Pancreas (tissue), 10 donors: ENCODE measurements at regions not wholly inside any gene's neighbourhood (a gene's known extent, or its start where the extent isn't known, plus 50 kb on each side); places are given as distances from the start of the nearest gene placed in this dataset.
"Not testable (repeated sequence)": the region's sequence is repeated elsewhere in the genome, so short reads cannot be mapped to it uniquely, and the experiment has no call there.

Experiments
- ATAC-seq, 4 donors: fragments of 200-7000 bp; cut with Tn5 transposase; one replicate each; pipeline versions ENCODE4 v1.8.0 to v1.9.1; 2020; ENCODE audit warnings: mild to moderate bottlenecking in 4 of 4, moderate library complexity in 4 of 4
- DNase-seq, 6 donors: peaks; one replicate each; pipeline ENCODE4 v3.0.0-alpha.2; 2020
- FAIRE-seq: peaks from 2 replicates; lab custom pipeline; 2012; peaks lifted over from hg19 to GRCh38; lab: Jason Lieb, UNC
- H3K27ac ChIP-seq, 4 donors: fragments of 200-600 bp; sonication (generic); 1 replicate in 3 of 4; 2 replicates in 1 of 4; pipeline versions ENCODE4 v1.5.0 to v1.8.0; 2020
- H3K27me3 ChIP-seq, 4 donors: fragments of 200-600 bp; one replicate each; pipeline ENCODE4 v1.8.0; 2021
- H3K36me3 ChIP-seq, 3 donors: fragments of 200-600 bp; sonication (generic) in 1 of 3; one replicate each; pipeline versions ENCODE4 v1.5.0 to v1.8.0; 2020 to 2021
- H3K4me1 ChIP-seq, 3 donors: fragments of 200-600 bp; one replicate each; pipeline ENCODE4 v1.8.0; 2021
- H3K4me3 ChIP-seq, 4 donors: fragments of 200-600 bp; sonication (generic) in 2 of 4; one replicate each; pipeline versions ENCODE4 v1.5.0 to v1.8.0; 2020 to 2021
- H3K9me3 ChIP-seq, 4 donors: fragments of 200-600 bp; one replicate each; pipeline ENCODE4 v1.8.0; 2021
- WGBS, 2 donors: extraction: QIAGEN DNeasy Blood & Tissue Kit; methylation state at CpG; one replicate each; pipeline ENCODE4 v1.1.7; 2013; 5-methylcytosine and 5-hydroxymethylcytosine counted together
- intact Hi-C, 3 donors: fragments of 100-400 bp; cut with DNase I; formaldehyde crosslinking; loops; one replicate each; pipeline versions ENCODE4 v1.11.1 to v1.14.2; 2022
- TF ChIP-seq, protein P1 (sequence below), 4 donors: fragments of 200-600 bp; sonication (generic) in 3 of 4; IDR thresholded peaks; one replicate each; pipeline versions ENCODE4 v1.5.0 to v1.8.0; 2021; ENCODE audit warnings: antibody characterized with exemption in 4 of 4
- donor health status: healthy with polysubstance abuse.
- donor health status: DM: no; HTN: no; CAD: no; lungs with moderate emphysema.
- donor health status: DM: no; HTN: no; CAD: no.
- donor health status: control.
- donor health status: control.
- donor health status: Bipolar disorder and iron deficiency.
- donor health status: DM: yes; HTN: yes; CAD: no.
- donor health status: DM: no; HTN: no; CAD: no.
- donor health status: DM: no; HTN: no; CAD: no.
- donor health status: DM: yes; HTN: yes; CAD: no.

DNA sequence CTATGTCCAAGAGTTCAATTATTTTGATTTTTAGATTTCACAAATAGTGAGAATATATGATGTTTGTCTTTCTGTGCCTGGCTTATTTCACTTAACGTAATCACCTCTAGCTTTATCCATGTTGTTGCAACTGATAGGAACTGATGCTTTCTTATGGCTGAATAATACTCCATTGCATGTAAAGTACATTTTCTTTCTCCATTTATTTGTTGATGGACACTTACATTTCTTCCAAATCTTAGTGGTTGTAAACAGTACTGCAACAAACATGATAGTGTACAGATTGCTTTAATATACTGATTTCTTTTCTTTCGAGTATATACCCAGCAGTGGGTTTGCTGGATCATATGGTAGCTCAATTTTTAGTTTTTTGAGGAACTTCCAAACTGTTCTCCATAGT lies 600.6 kb upstream of the SEMA6D start:
- intact Hi-C loops, result no loop called here
- 75 to 86% methylated on average over 2 of the region's 2 CpGs for WGBS, 2 donors
- Histone ChIP-seq H3K27ac (no peak overlapping the region), H3K4me3 (no peak overlapping the region), H3K9me3 (no peaks in the 10 kb centered on the region), H3K4me1 (no peaks in the 10 kb centered on the region), H3K27me3 (no peaks in the 10 kb centered on the region), H3K36me3 (no peaks in the 10 kb centered on the region)
- ATAC-seq (no peak), DNase-seq (no peak), FAIRE-seq (no peak)
- TF ChIP-seq, protein P1, sequence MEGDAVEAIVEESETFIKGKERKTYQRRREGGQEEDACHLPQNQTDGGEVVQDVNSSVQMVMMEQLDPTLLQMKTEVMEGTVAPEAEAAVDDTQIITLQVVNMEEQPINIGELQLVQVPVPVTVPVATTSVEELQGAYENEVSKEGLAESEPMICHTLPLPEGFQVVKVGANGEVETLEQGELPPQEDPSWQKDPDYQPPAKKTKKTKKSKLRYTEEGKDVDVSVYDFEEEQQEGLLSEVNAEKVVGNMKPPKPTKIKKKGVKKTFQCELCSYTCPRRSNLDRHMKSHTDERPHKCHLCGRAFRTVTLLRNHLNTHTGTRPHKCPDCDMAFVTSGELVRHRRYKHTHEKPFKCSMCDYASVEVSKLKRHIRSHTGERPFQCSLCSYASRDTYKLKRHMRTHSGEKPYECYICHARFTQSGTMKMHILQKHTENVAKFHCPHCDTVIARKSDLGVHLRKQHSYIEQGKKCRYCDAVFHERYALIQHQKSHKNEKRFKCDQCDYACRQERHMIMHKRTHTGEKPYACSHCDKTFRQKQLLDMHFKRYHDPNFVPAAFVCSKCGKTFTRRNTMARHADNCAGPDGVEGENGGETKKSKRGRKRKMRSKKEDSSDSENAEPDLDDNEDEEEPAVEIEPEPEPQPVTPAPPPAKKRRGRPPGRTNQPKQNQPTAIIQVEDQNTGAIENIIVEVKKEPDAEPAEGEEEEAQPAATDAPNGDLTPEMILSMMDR (IDR thresholded peaks at IDR 0.05), result peak in 1 of 4 donors; percentile 23

DNA sequence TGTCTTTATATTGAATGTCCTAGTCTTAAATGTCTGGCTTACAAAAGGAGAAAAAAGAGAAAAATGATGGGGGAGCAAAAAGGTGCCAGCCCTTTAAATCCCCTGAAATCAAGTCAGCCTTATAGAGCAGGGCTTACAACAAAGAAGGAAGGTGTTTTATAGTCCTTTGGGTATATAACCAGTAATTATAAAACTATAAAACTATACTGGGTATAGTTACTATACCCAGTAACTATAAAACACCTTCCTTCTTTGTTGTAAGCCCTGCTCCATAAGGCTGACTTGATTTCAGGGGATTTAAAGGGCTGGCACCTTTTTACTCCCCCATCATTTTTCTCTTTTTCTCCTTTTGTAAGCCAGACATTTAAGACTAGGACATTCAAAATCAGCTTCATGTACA lies 598.0 kb upstream of the SEMA6D start:
- Histone ChIP-seq H3K9me3 (no peaks in the 10 kb centered on the region), H3K27ac (no peak overlapping the region), H3K36me3 (no peaks in the 10 kb centered on the region), H3K4me3 (no peak overlapping the region), H3K27me3 (no peaks in the 10 kb centered on the region), H3K4me1 (no peaks in the 10 kb centered on the region)
- ATAC-seq (no peak), FAIRE-seq (no peak), DNase-seq (no peak)
- intact Hi-C loops, result no loop called here
- TF ChIP-seq, protein P1 (IDR thresholded peaks at IDR 0.05), result no peak

DNA sequence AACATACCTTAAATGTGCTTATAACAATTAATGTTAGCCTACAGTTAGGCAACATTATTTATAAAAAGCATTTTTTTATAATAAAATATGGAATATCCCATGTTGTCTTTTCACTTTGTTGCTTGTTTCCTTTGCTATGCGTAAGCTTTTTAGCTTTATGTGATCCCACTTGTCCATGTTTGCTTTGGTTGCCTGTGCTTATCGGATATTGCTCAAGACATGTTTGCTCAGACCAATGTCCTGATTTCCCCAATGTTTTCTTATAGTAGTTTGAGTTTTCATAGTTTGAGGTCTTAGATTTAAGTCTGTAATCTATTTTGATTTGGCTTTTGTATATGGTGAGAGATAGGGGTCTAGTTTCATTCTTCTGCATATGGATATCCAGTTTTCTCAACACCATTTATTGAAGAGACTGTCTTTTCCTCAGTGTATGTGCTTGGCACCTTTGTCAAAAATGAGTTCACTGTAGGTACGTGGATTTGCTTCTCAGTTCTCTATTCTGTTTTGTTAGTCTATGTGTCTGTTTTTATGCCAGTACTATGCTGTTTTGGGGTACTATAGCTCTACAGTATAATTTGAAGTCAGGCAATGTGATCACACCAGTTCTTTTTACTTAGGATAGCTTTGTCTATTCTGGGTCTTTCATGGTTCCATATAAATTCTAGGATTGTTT lies 592.7 kb upstream of the SEMA6D start:
- 34 to 38% methylated on average over 3 of the region's 3 CpGs for WGBS, 2 donors
- FAIRE-seq (no peak), ATAC-seq (no peak), DNase-seq (no peak)
- H3K27ac ChIP-seq, result no peak overlapping the region
- no peaks in the 10 kb centered on the region for H3K36me3 ChIP-seq
- TF ChIP-seq, protein P1 (IDR thresholded peaks at IDR 0.05), result no peak
- intact Hi-C loops, result no loop called here
- no peaks in the 10 kb centered on the region for H3K4me1 ChIP-seq
- H3K27me3 ChIP-seq, result no peaks in the 10 kb centered on the region
- H3K4me3 ChIP-seq, result no peak overlapping the region
- no peaks in the 10 kb centered on the region for H3K9me3 ChIP-seq

DNA sequence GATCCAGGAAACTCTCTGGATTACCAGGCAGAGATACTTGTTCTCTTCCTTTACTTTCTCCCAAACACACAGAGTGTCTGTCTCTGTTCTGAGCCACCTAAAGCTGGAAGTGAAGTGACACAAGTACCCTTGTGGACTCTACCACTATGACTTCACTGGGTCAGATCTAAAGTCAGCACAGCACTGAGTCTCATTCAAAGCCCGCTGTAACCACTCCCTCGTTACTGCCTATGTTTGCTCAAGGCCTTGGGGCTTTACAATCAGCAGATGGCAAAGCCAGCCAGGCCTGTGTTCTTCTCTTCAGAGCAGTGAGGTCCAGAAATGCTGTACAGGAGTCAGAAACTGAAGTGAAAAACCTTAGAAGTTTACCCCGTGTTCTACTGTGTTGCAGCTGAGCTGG lies 588.3 kb upstream of the SEMA6D start:
- no peaks in the 10 kb centered on the region for H3K27me3 ChIP-seq
- H3K27ac ChIP-seq, result no peak overlapping the region
- intact Hi-C loops, result no loop called here
- FAIRE-seq (no peak), ATAC-seq (no peak), DNase-seq (no peak)
- no peaks in the 10 kb centered on the region for H3K4me1 ChIP-seq
- TF ChIP-seq, protein P1 (IDR thresholded peaks at IDR 0.05), result no peak
- H3K4me3 ChIP-seq, result no peak overlapping the region
- H3K36me3 ChIP-seq, result no peaks in the 10 kb centered on the region
- H3K9me3 ChIP-seq, result no peaks in the 10 kb centered on the region
- 74 to 76% methylated on average over 3 of the region's 3 CpGs for WGBS, 2 donors

DNA sequence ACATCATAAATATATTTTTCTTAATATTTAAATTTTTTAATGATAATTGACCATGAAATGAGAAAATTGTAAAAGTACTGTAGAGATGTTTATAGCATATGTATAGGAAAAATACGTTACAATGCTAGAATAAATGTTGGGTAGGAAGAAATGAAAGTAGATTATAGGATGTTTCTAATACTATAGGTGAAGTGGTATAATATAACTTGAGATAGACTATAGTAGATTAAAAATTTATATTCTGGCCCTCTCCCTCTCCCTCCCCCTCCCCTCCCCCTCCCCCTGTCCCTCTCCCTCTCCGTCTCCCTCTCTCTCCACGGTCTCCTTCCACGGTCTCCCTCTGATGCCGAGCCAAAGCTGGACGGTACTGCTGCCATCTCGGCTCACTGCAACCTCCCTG lies 585.9 kb upstream of the SEMA6D start:
- DNase-seq, FAIRE-seq, H3K4me1 ChIP-seq, H3K9me3 ChIP-seq, H3K4me3 ChIP-seq, ATAC-seq, H3K27me3 ChIP-seq, H3K36me3 ChIP-seq, intact Hi-C loops, H3K27ac ChIP-seq: not testable (repeated sequence)
- 84 to 87% methylated on average over 1 to 3 of the region's 7 CpGs for WGBS, 2 donors
